ENCODE measurements at regions not wholly inside any gene's neighbourhood (a gene's known extent, or its start where the extent isn't known, plus 50 kb on each side); places are given as distances from the start of the nearest gene placed in this dataset.

- TF ChIP-seq, protein P1, sequence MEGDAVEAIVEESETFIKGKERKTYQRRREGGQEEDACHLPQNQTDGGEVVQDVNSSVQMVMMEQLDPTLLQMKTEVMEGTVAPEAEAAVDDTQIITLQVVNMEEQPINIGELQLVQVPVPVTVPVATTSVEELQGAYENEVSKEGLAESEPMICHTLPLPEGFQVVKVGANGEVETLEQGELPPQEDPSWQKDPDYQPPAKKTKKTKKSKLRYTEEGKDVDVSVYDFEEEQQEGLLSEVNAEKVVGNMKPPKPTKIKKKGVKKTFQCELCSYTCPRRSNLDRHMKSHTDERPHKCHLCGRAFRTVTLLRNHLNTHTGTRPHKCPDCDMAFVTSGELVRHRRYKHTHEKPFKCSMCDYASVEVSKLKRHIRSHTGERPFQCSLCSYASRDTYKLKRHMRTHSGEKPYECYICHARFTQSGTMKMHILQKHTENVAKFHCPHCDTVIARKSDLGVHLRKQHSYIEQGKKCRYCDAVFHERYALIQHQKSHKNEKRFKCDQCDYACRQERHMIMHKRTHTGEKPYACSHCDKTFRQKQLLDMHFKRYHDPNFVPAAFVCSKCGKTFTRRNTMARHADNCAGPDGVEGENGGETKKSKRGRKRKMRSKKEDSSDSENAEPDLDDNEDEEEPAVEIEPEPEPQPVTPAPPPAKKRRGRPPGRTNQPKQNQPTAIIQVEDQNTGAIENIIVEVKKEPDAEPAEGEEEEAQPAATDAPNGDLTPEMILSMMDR (IDR thresholded peaks at IDR 0.05) = no peak
- TF ChIP-seq POLR2A (IDR thresholded peaks at IDR 0.05) = no peak
Observed at GRCh38 chr3:18648159-18648558, 223.0 kb upstream of the SATB1 start.

Data from Peyer's patch (tissue), 4 donors.